Endothelial cell of umbilical vein (primary cell): ENCODE measurements at regions not wholly inside any gene's neighbourhood (a gene's known extent, or its start where the extent isn't known, plus 50 kb on each side); places are given as distances from the start of the nearest gene placed in this dataset.
A peak's percentile ranks its signal among the peaks of the same experiment; 100 is the strongest.

Experiments
- BruUV-seq: library from RNA; stranded (reverse); fragments of 400-500 nt; replicated peaks from 2 replicates; lab custom pipeline; 2021; lab: Mats Ljungman, UMichigan
- CTCF ChIA-PET: fragments of 300-600, 350-600 bp; sonication (Branson Sonifier 250); formaldehyde crosslinking; loops from one replicate; lab custom pipeline; 2021; ENCODE audit warnings: antibody characterized with exemption, inconsistent platforms; lab: Charles Lee
- POLR2A ChIA-PET: fragments of 300-600, 350-600 bp; sonication (Branson Sonifier 250); formaldehyde crosslinking; loops from one replicate; lab custom pipeline; 2021; ENCODE audit warnings: antibody characterized with exemption, inconsistent platforms; lab: Charles Lee
- DNase-seq: peaks from one replicate; pipeline ENCODE4 v3.0.0-alpha.2; 2011; ENCODE audit warnings: low read depth, low spot score
- FAIRE-seq: peaks from 2 replicates; lab custom pipeline; 2011; peaks lifted over from hg19 to GRCh38; lab: Jason Lieb, UNC
- H2AFZ ChIP-seq: 2 replicates; pipeline ENCODE4 v1.6.0; 2012; ENCODE audit warnings: low read depth, low read length, control low read depth, inconsistent platforms
- H3K27ac ChIP-seq: 2 replicates; pipeline ENCODE4 v1.5.1; 2011; ENCODE audit warnings: low read depth, mild to moderate bottlenecking, control low read depth, low read length, moderate library complexity; ENCODE audit not compliant: insufficient read depth
- H3K27me3 ChIP-seq, 2 experiments: 2 replicates each; pipeline versions ENCODE4 v1.6.0 to v1.6.1; 2011; ENCODE audit warnings: low read length in 2 of 2, mixed read lengths in 1 of 2; ENCODE audit not compliant: control insufficient read depth in 2 of 2, insufficient read depth in 2 of 2
- H3K36me3 ChIP-seq, 2 experiments: 2 replicates in 1 of 2; 3 replicates in 1 of 2; pipeline ENCODE4 v1.5.1; 2011; ENCODE audit warnings: low read length in 2 of 2, mild to moderate bottlenecking in 1 of 2, moderate library complexity in 1 of 2; ENCODE audit not compliant: control insufficient read depth in 2 of 2, insufficient read depth in 2 of 2; ENCODE audit errors: extremely low read depth in 1 of 2
- H3K4me1 ChIP-seq: 3 replicates; pipeline ENCODE4 v1.5.1; 2011; ENCODE audit warnings: mild to moderate bottlenecking, low read length; ENCODE audit not compliant: control insufficient read depth, insufficient read depth; ENCODE audit errors: extremely low read depth
- H3K4me2 ChIP-seq: 2 replicates; pipeline ENCODE4 v1.6.1; 2011; ENCODE audit warnings: low read length, control low read depth, mixed read lengths; ENCODE audit not compliant: insufficient read depth
- H3K4me3 ChIP-seq, 3 experiments: fragments of 200-600 bp in 1 of 3; sonication (generic), shearing (Covaris generic) in 1 of 3; replicated peaks in 1 of 3; 2 replicates each; pipeline ENCODE4 v1.5.1; 2011 to 2016; ENCODE audit warnings: control low read depth in 3 of 3, low read length in 3 of 3, mild to moderate bottlenecking in 2 of 3, inconsistent platforms in 1 of 3, low read depth in 1 of 3, moderate library complexity in 1 of 3; ENCODE audit not compliant: insufficient read depth in 1 of 3
- H3K79me2 ChIP-seq: 2 replicates; pipeline ENCODE4 v1.6.0; 2012; ENCODE audit warnings: low read length, inconsistent platforms; ENCODE audit not compliant: control insufficient read depth, insufficient read depth
- H3K9ac ChIP-seq: replicated peaks from 2 replicates; pipeline ENCODE3; 2011; ENCODE audit warnings: low read length, control low read depth; ENCODE audit not compliant: insufficient read depth; ENCODE audit errors: extremely low read depth
- H3K9me1 ChIP-seq: replicated peaks from 3 replicates; pipeline ENCODE4 v1.6.0; 2011; ENCODE audit warnings: mild to moderate bottlenecking, low read length; ENCODE audit not compliant: control insufficient read depth, insufficient read depth; ENCODE audit errors: extremely low read depth
- H3K9me3 ChIP-seq: replicated peaks from 2 replicates; pipeline ENCODE4 v1.5.1; 2012; ENCODE audit warnings: low read length, inconsistent platforms; ENCODE audit not compliant: control insufficient read depth, insufficient read depth
- H4K20me1 ChIP-seq: replicated peaks from 2 replicates; pipeline ENCODE3; 2011; ENCODE audit warnings: mild to moderate bottlenecking, low read length; ENCODE audit not compliant: control insufficient read depth, insufficient read depth; ENCODE audit errors: extremely low read depth
- EZH2 ChIP-seq: IDR thresholded peaks from 2 replicates; pipeline ENCODE4 v1.6.1; 2012; ENCODE audit warnings: borderline replicate concordance, low read depth, mild to moderate bottlenecking, moderate library complexity, low read length, inconsistent platforms; ENCODE audit not compliant: severe bottlenecking
- FOS ChIP-seq: IDR thresholded peaks from 2 replicates; pipeline ENCODE4 v1.6.1; 2011; ENCODE audit warnings: mild to moderate bottlenecking, low read length, moderate library complexity, borderline replicate concordance; ENCODE audit not compliant: insufficient read depth
- GATA2 ChIP-seq: IDR thresholded peaks from 2 replicates; pipeline ENCODE4 v1.7.0; 2011; ENCODE audit warnings: low read depth, mild to moderate bottlenecking, moderate library complexity, mixed read lengths, low read length; ENCODE audit not compliant: insufficient read length, insufficient read depth
- JUN ChIP-seq: IDR thresholded peaks from 2 replicates; pipeline ENCODE4 v1.6.1; 2011; ENCODE audit warnings: borderline replicate concordance, low read depth; ENCODE audit not compliant: insufficient read length, insufficient read depth
- MAX ChIP-seq: IDR thresholded peaks from 2 replicates; pipeline ENCODE4 v1.6.1; 2011; ENCODE audit not compliant: insufficient read depth, insufficient read length
- MYC ChIP-seq: IDR thresholded peaks from one replicate; pipeline ENCODE4 v1.6.1; 2011; ENCODE audit warnings: mild to moderate bottlenecking, low read depth, low read length
- POLR2A ChIP-seq: IDR thresholded peaks from 2 replicates; pipeline ENCODE4 v1.6.1; 2012; ENCODE audit warnings: low read depth, mild to moderate bottlenecking, control low read depth, low read length
- POLR2AphosphoS5 ChIP-seq: IDR thresholded peaks from 2 replicates; pipeline ENCODE4 v1.6.1; 2012; ENCODE audit warnings: low read depth, mild to moderate bottlenecking, control low read depth, low read length, moderate library complexity; ENCODE audit not compliant: insufficient read depth
- dilution Hi-C: fragments of 300-500 bp; cut with MboI; formaldehyde crosslinking; loops from one replicate; pipeline ENCODE4 v1.15.0; 2019; ENCODE audit warnings: low sequenced_read_pairs; ENCODE audit not compliant: extremely low pct_ligation_motif_present
- intact Hi-C: fragments of 100-400 bp; cut with micrococcal nuclease; formaldehyde crosslinking; loops from one replicate; pipeline ENCODE4 v1.10.0; 2022
- TF ChIP-seq, protein P1 (sequence below), 2 donors: IDR thresholded peaks; 1 replicate in 1 of 2; 2 replicates in 1 of 2; pipeline ENCODE4 v1.5.1; 2011; ENCODE audit warnings: low read length in 2 of 2, mild to moderate bottlenecking in 2 of 2, moderate library complexity in 2 of 2, control low read depth in 1 of 2, inconsistent platforms in 1 of 2, low read depth in 1 of 2; ENCODE audit not compliant: insufficient read depth in 1 of 2; ENCODE audit errors: extremely low read depth in 1 of 2

DNA sequence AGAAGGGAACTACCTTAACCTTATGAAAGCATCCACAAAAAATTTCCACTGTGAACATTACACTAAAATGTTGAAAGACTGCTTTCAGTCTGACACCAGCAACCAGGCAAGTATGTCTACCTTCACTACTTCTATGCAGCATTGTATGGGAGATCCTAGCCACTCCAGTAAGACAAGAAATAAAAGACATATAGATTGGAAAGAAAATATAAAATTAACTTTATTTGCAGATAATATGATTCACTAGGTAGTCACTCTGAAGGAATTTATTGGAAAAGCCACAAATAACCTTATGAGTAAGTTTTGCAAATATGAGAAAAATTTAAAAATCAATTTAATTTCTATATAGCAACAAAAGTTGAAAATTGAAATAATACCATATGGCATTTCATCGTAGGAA, 172.0 kb downstream of the RERGL start:
- DNase-seq, result no peak
- Histone ChIP-seq H3K4me1 (no peaks in the 10 kb centered on the region), H3K27ac (no peak overlapping the region), H3K9me3 (no peaks in the 10 kb centered on the region), H3K27me3 (no peaks in the 10 kb centered on the region), H3K36me3 (no peaks in the 10 kb centered on the region), H4K20me1 (no peaks in the 10 kb centered on the region), H3K4me2 (no peak overlapping the region), H2AFZ (no peak overlapping the region), H3K9me1 (no peaks in the 10 kb centered on the region), H3K9ac (no peak overlapping the region), H3K4me3 (no peak overlapping the region), H3K79me2 (no peaks in the 10 kb centered on the region)
- TF ChIP-seq MAX (no peak), POLR2A (no peak), FOS (peak; percentile 29)
- no peak for FAIRE-seq
- CTCF ChIA-PET, result no interaction called here
- BruUV-seq, result no TSS peak
- dilution Hi-C loops, result no loop called here
- POLR2A ChIA-PET, result no interaction called here
- intact Hi-C loops, result no loop called here

DNA sequence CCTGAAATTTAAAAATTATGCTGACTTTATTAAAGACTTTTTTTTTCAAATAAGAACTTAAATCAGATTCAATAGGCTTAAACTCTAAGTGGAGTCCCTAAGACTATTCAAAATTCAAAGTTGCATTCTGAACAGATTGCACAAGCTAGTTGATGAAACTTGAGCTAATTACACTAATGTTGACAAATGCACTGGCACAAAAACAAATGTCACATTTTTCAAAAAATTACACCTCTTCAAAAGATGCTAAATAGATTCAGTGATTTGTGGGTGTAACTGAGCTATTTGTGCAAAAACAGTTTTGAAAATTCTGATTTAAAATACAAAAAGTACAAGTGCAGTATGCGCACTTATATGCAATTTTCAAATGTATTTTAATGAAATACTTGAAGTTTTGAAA, 205.4 kb downstream of the RERGL start:
- peaks cover 2% of the 10 kb centered on the region for H3K9me1 ChIP-seq
- ChIA-PET CTCF (interaction anchor here (1.0 to 1.5 kb wide), 2 partner anchors 9 to 13 kb away, joined by 3 read pairs; no protein-coding TSS in a partner anchor), POLR2A (no interaction called here)
- no peak overlapping the region for H3K9ac ChIP-seq
- no peaks in the 10 kb centered on the region for H3K79me2 ChIP-seq
- H3K27me3 ChIP-seq, result no peaks in the 10 kb centered on the region
- H3K9me3 ChIP-seq, result no peaks in the 10 kb centered on the region
- H4K20me1 ChIP-seq, result no peaks in the 10 kb centered on the region
- intact Hi-C loops, result no loop called here
- BruUV-seq, result no TSS peak
- H3K27ac ChIP-seq, result no peak overlapping the region
- dilution Hi-C loops, result no loop called here
- no peak overlapping the region for H3K4me2 ChIP-seq
- no peaks in the 10 kb centered on the region for H3K4me1 ChIP-seq
- no peaks in the 10 kb centered on the region for H3K36me3 ChIP-seq
- H3K4me3 ChIP-seq, result no peak overlapping the region
- no peak overlapping the region for H2AFZ ChIP-seq
- TF ChIP-seq MYC, result no peak
- no peak for TF ChIP-seq GATA2
- TF ChIP-seq FOS, result no peak
- TF ChIP-seq POLR2A, result no peak
- TF ChIP-seq POLR2AphosphoS5, result no peak
- no peak for TF ChIP-seq MAX
- TF ChIP-seq, protein P1, sequence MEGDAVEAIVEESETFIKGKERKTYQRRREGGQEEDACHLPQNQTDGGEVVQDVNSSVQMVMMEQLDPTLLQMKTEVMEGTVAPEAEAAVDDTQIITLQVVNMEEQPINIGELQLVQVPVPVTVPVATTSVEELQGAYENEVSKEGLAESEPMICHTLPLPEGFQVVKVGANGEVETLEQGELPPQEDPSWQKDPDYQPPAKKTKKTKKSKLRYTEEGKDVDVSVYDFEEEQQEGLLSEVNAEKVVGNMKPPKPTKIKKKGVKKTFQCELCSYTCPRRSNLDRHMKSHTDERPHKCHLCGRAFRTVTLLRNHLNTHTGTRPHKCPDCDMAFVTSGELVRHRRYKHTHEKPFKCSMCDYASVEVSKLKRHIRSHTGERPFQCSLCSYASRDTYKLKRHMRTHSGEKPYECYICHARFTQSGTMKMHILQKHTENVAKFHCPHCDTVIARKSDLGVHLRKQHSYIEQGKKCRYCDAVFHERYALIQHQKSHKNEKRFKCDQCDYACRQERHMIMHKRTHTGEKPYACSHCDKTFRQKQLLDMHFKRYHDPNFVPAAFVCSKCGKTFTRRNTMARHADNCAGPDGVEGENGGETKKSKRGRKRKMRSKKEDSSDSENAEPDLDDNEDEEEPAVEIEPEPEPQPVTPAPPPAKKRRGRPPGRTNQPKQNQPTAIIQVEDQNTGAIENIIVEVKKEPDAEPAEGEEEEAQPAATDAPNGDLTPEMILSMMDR (IDR thresholded peaks at IDR 0.05; ENCODE audit: extremely low read depth in 1 of 2, insufficient read depth in 1 of 2, low read depth in 1 of 2, low read length in 2 of 2), result no peak
- TF ChIP-seq EZH2, result no peak
- TF ChIP-seq JUN, result no peak
- DNase-seq (no peak), FAIRE-seq (no peak)
